ENCODE measurements at regions not wholly inside any gene's neighbourhood (a gene's known extent, or its start where the extent isn't known, plus 50 kb on each side); places are given as distances from the start of the nearest gene placed in this dataset.
"Not testable (repeated sequence)": the region's sequence is repeated elsewhere in the genome, so short reads cannot be mapped to it uniquely, and the experiment has no call there.

GRCh38 chr18:40249390-40250080, 1705.5 kb upstream of the PIK3C3 start:
- no peaks in the 10 kb centered on the region for H3K27me3 ChIP-seq (replicated peaks; ENCODE audit: control insufficient read depth, insufficient read depth, low read length)
- DNase-seq (ENCODE audit: extremely low read depth, insufficient read length): no peak
- TF ChIP-seq CTCF (IDR thresholded peaks at IDR 0.05; ENCODE audit: insufficient read depth, low read length, poor library complexity, severe bottlenecking): no peak

GRCh38 chr18:40245612-40246011, 1709.4 kb upstream of the PIK3C3 start:
- H3K4me3 ChIP-seq (replicated peaks; ENCODE audit: low read depth, low read length); H3K27me3 ChIP-seq (replicated peaks; ENCODE audit: control insufficient read depth, insufficient read depth, low read length); DNase-seq (ENCODE audit: extremely low read depth, insufficient read length); H3K36me3 ChIP-seq (ENCODE audit: control insufficient read depth, insufficient read depth, low read length): not testable (repeated sequence)

More at GRCh38 chr18:40249390-40250080, 1705.5 kb upstream of the PIK3C3 start:
- Histone ChIP-seq H3K4me3 (replicated peaks; ENCODE audit: low read depth, low read length) (no peak overlapping the region), H3K36me3 (ENCODE audit: control insufficient read depth, insufficient read depth, low read length) (no peaks in the 10 kb centered on the region)

GRCh38 chr18:40243607-40244006, 1711.4 kb upstream of the PIK3C3 start:
- no peaks in the 10 kb centered on the region for H3K36me3 ChIP-seq (ENCODE audit: control insufficient read depth, insufficient read depth, low read length)
- no peak for DNase-seq (ENCODE audit: extremely low read depth, insufficient read length)
- H3K27me3 ChIP-seq (replicated peaks; ENCODE audit: control insufficient read depth, insufficient read depth, low read length): no peaks in the 10 kb centered on the region
- no peak overlapping the region for H3K4me3 ChIP-seq (replicated peaks; ENCODE audit: low read depth, low read length)
- TF ChIP-seq CTCF (IDR thresholded peaks at IDR 0.05; ENCODE audit: insufficient read depth, low read length, poor library complexity, severe bottlenecking): no peak

- H3K4me3 ChIP-seq (replicated peaks; ENCODE audit: low read depth, low read length): no peak overlapping the region
- no peak for DNase-seq (ENCODE audit: extremely low read depth, insufficient read length)
- H3K27me3 ChIP-seq (replicated peaks; ENCODE audit: control insufficient read depth, insufficient read depth, low read length): no peaks in the 10 kb centered on the region
- H3K36me3 ChIP-seq (ENCODE audit: control insufficient read depth, insufficient read depth, low read length): no peaks in the 10 kb centered on the region
- TF ChIP-seq CTCF (IDR thresholded peaks at IDR 0.05; ENCODE audit: insufficient read depth, low read length, poor library complexity, severe bottlenecking): no peak
These were observed 1719.2 kb upstream of the PIK3C3 start for GRCh38 chr18:40235836-40236235.

- Histone ChIP-seq H3K27me3 (replicated peaks; ENCODE audit: control insufficient read depth, insufficient read depth, low read length) (no peaks in the 10 kb centered on the region), H3K36me3 (ENCODE audit: control insufficient read depth, insufficient read depth, low read length) (no peaks in the 10 kb centered on the region), H3K4me3 (replicated peaks; ENCODE audit: low read depth, low read length) (no peak overlapping the region)
- DNase-seq (ENCODE audit: extremely low read depth, insufficient read length): no peak
- TF ChIP-seq CTCF (IDR thresholded peaks at IDR 0.05; ENCODE audit: insufficient read depth, low read length, poor library complexity, severe bottlenecking): no peak
These were observed 1719.7 kb upstream of the PIK3C3 start for GRCh38 chr18:40235323-40235722.

- Histone ChIP-seq H3K36me3 (ENCODE audit: control insufficient read depth, insufficient read depth, low read length) (no peaks in the 10 kb centered on the region), H3K4me3 (replicated peaks; ENCODE audit: low read depth, low read length) (no peak overlapping the region), H3K27me3 (replicated peaks; ENCODE audit: control insufficient read depth, insufficient read depth, low read length) (no peaks in the 10 kb centered on the region)
- TF ChIP-seq CTCF (IDR thresholded peaks at IDR 0.05; ENCODE audit: insufficient read depth, low read length, poor library complexity, severe bottlenecking): no peak
- DNase-seq (ENCODE audit: extremely low read depth, insufficient read length): no peak
These were observed 1721.0 kb upstream of the PIK3C3 start for GRCh38 chr18:40233931-40234616.

Data from GM06990 (cell line).